Stimulated activated CD8-positive, alpha-beta memory T cell treated with anti-CD3 and anti-CD28 coated beads, Interleukin-4, amount 100 ng/mL, for 24 hours (primary cell): ENCODE measurements at regions not wholly inside any gene's neighbourhood (a gene's known extent, or its start where the extent isn't known, plus 50 kb on each side); places are given as distances from the start of the nearest gene placed in this dataset.

Experiments
- DNase-seq: peaks from one replicate; pipeline ENCODE4 v3.0.0-alpha.2; 2020; ENCODE audit warnings: low read depth

DNA sequence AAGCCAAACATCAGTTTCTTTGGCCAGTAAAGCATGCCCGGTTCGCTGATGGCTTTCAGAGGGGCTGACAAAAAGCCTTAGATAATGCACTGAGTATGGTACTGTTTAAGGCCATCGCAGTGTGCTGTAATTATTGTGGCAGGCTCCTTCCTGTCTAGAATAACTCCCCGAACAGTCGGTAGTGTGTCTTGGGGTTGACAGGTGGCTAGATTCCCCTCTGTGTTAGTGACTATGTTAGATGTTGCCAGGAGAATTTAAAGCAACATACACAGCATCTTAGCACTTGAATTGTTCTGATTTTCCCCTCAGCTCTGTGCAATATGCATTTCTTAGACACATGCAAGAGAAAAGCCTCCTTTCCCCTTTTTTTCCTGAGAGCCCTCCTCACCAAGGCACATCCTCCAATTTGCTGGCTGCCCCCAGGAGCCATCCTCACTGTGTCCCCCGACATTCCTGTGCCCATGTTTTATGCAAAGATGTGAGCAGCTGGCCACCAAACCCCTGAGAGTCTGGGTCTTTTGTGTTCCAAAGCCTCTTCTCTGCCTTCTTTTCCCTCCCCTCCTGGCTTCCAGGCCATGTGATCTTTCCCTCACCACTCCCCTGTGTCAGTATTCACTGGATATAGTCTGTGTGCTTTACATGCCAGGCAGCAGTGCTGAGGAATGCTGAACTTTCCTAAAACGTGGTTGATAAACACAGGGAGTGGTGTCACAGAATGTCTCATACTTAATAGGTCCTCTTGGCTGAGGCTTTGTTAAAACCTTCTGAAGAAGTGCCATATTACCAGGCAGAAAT is 331.5 kb downstream of the HRH4 start:
- DNase-seq = no peak

GRCh38 chr18:24793742-24794141 is 333.3 kb downstream of the HRH4 start:
- no peak for DNase-seq

GRCh38 chr18:24795129-24795528 is 334.7 kb downstream of the HRH4 start:
- no peak for DNase-seq

DNA sequence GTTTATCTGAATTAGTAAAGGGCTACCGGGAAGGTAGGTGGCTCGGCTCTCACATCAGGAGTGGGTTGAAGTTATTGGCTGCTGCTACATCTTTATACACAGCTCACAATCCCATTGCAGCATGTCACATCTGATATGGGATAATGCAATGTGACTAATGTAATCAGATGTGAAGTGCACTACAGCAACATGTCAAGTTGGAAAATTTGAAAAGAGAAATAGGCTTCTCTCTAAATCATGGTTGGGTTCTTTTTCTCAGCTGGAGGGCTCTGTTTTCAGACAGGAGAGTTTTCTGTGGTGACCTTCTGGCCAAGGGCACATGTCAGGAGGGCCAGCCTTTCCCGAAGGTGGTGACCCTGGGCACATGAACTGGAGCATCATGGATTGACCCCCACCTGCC is 337.5 kb downstream of the HRH4 start:
- no peak for DNase-seq

GRCh38 chr18:24799176-24799575 is 338.7 kb downstream of the HRH4 start:
- DNase-seq = no peak

GRCh38 chr18:24799720-24800119 is 339.3 kb downstream of the HRH4 start:
- no peak for DNase-seq

DNA sequence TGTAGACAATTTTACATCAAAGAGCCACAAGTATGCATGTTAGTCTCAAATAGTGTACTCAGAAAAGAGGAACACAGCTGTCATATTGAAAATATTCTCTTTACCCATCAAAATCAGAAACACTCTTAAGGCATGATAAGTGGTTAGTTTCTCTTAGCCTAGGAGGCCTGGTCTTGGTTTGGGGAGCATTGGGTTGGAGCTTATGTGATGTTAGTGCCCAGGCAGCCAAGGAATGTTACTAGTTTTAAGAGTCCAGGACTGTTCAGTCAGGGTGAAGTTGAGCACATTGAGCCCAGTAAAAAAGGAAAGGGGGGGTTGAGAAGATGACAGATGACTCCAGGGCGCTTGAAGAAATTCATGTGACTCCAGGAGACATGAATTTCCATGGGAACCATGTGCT is 340.6 kb downstream of the HRH4 start:
- DNase-seq = no peak

GRCh38 chr18:24802456-24802855 is 342.0 kb downstream of the HRH4 start:
- no peak for DNase-seq

DNA sequence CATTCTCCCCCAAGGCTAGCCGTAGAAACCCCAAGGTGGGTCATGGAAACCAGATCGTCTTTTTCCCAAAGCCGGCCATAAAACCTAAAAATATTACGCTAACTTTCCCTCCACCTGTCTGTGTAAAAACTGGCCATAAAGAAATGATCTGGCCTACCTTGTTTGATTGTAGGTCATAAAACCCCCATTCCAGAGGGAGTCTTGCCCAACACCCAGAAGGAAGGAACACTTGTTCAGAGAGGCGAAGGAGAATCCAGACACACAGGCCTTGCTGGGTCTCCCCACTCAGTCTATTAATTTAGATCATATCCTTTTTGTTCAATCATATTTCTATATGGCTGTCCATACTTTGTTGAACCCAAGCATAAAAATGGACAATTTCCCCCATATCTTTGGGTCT is 344.7 kb downstream of the HRH4 start:
- no peak for DNase-seq

GRCh38 chr18:24809173-24809950 is 348.9 kb downstream of the HRH4 start:
- no peak for DNase-seq

DNA sequence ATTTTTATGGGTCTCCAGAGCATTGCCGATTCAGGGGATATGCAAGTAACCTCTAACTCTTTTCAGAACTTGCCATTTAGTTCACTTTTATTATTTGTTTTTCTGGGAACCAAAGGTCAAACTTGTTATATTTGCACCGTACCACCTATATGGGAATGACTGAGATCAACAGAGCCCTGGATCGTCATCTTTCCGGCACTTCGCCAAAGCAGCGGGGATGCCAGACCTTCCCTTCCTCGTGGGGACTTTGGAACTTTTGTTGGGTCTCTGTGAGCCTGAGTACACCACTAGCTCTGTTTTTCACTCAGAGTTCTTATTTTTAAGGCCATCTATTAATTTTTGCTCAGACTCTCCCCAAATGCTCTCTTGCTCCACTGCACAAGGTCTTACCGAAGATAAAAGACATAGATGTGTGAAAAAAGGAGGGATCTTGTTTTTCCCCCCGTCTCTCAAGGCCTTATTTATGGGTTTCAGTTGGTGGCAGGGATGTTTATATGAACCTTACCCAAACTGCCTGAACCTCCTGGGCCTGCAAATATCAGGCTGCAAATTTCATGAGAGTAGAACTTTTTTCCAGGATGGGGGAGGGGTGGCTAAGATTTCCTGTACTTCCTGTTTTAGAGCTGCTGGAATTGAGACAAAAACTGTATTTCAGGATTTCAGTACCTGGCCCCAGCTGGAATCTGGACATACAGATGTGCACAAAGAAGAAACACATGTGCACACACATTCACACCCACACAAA is 350.3 kb downstream of the HRH4 start:
- DNase-seq = no peak

DNA sequence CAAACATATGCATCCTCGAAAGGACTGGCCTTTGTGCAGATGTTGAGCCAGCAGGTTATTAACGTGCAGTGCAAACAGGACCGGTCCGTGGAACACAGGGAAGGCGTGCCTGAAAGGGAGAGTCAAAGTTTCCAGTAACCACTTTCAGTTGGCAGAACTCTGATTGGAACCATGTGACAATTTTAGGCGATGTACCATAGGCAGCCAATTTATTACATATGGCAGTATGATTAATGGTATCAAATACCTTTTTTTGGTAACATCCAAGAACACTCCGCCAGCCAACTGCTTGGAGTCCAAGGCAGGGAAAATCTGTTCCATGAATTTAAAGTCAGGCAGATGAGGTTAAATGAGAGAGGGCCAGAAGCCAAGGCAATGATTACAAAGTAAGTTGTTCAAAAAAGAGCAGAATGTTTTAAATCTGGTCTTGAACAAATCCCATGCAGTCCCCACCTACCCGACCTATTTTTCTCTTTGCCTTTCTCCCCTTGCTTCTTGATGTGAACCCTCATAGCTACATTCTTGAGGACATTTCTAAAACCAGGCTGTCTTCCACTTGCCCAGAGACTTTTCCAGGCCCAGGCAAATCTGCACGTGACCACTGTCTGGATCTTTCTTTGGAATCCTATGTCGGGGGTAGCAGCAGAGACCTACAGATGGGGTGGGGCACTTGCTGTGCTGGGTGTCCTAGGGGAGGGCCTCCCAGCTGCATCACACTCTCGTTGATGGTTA is 351.7 kb downstream of the HRH4 start:
- DNase-seq = no peak

DNA sequence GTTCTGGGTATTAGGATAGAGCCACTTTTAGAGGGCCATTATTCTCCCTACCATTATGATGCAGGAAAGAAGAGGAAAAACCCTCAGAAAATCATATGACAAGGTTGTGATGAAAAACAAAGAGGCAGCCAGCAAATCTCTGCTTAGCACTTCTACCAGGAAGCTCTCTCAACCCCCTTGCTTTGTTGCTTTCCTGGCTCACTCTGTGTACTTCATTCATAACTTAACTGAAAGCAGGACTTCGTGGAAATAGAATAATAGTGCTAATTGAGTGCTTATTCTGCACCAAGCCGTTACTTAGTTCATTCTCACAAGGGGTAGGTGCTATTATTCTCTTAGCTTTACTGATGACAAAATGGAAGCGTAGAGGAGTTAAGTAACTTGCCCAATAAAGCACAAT is 354.1 kb downstream of the HRH4 start:
- no peak for DNase-seq

DNA sequence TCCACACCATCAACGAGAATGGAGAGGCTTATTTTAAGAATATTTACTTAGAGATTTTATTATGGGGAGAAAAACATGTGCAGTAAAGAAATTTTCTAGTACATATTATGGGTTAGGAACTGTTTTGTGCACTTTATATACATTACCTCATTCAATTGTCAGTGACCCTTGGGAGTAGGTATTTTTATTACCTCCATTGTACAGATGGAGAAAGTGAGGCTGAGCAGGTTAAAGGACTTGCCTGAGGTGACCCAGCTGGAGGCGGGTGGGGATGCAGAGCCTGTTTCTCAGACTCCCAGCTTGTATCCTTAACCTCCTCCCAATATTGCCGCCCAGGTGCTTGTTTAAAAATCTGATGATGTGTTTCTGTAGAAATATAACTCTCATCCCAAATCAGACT is 356.7 kb downstream of the HRH4 start:
- DNase-seq = no peak

DNA sequence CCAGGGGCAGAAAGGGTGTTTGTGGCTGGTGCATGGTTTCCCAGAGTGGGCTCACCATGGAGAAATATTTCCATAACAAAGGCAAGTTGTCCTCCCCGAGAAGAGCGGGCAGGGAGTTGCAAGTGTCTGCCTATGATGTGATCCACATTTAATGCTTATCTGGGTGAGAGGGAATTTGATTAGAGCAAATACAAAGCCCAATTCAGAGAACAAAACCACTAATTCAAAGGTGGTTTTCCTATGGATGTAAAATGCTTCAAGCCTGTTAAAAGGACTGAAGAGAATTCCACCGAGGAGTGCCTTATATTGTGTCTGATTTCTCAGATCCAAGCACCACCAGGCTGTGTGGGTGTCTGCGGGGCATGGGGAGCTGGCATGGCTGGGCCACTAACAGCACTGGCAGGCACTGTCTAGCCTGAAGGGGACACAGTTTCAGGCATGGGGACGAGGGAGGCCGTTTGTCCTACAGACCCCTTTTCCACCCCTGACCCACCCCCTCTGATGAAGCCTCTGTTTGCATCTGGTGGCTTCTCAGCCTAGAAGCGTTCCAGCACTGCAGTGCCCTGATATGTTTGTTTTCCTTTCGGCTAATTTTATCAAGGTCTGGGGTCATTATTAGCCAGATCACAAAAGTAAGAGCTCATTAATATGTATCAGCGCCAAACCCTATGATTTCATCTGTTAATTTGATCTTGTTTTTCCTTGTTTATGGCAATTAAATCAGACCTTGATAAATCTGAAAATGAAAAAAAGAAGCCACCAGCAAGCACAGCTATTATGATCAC is 357.3 kb downstream of the HRH4 start:
- DNase-seq = no peak

DNA sequence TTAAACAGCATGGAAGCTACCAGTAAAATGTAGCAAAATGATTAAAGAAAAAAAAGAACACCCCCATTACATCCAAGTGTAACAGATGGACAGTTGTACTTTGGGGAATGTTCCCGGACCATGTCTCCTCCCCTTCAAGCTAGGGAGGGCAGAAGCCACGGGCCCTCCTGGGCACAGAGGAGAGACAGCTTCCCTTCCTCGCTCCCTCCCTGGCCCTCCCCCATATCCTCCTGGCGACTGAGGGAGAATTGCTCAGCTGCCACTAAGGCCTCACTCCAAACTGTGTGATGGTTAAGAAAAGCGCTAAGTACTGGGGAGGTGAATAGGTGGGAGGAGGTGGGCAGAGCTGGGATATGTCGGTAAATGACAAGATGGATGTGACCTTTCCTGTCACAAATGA is 358.0 kb downstream of the HRH4 start:
- DNase-seq = no peak

DNA sequence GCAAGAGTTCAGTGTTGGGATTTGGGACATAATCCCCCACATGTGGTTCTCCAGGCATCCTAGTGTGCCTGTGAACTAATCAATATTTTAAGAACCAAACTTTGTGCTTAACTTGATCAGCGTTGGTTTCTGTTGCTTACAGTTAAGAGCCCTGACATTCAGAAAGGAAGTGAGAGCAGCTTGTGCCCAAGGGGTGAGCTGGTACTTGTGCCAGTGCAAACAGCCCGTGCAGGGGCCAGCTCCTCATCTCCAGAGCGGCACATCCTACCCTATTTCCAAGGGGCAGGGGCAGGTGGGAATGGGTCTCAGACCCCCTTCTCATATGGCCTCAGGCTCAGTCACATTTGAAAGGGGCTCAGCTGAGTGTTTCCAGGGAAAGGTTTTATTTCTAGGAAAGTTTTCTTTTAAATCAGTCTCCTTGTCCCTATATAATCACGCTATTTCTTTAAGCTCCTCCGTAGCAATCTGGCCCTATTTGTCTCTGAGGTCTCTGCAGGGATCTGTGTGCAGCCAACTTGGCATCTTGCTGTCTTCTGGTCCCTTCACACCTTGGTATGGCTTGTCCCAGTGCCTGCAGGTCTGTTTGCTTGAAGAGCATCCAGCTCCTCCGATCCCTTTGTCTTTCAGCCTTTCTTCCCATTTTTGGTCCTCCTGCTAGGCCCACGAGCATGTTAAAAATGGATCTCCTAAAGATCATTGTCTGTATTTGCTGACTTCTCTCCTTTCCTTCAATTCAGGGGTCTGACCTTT is 358.9 kb downstream of the HRH4 start:
- no peak for DNase-seq

DNA sequence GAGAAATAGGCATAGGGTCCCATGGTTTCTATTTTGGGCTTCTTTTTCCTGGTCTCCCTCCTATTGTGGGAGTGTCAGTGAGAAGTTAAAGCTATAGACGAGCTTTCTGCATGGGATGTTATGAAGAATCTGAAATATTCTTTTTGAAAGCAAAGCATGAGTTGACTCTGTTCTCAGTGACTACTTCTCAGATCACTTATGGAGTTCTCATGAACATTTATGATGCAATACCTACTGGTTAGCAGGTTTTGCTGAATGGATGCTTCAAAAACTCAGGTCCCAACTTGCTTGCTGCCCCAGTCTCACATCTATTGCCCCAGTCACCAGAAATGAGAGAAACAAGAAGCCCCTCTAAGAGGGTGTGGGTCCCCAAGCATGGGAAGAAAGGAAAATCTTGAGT is 365.0 kb downstream of the HRH4 start:
- no peak for DNase-seq

- DNase-seq = no peak
These were observed 366.2 kb downstream of the HRH4 start for GRCh38 chr18:24826605-24827004.

- no peak for DNase-seq
These were observed 367.1 kb downstream of the HRH4 start for GRCh38 chr18:24827501-24827900.

DNA sequence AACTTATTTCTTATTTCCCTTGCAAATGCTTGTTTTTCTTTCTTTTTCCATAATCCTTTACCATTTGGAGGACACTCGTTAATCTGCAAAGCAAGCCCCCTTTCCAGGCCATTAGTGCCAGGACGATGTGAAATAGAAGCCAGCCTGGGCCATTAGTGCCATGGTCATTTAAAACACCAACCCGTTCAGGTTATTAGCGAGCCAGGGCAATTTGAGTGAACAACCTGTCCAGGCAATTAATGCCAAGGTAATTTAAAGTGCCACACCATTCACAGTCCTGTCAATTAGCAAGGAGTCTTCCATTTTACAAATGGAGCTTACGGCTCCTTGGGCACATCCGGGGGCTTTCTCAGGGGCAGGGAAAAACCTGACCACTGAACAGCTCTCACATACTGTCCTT is 370.6 kb downstream of the HRH4 start:
- no peak for DNase-seq
